ENCODE measurements at regions not wholly inside any gene's neighbourhood (a gene's known extent, or its start where the extent isn't known, plus 50 kb on each side); places are given as distances from the start of the nearest gene placed in this dataset.

- TF ChIP-seq ELK1 (IDR thresholded peaks at IDR 0.05; ENCODE audit: low read depth, low read length) (no peak), EP300 (IDR thresholded peaks at IDR 0.05) (no peak)
Measured at GRCh38 chr3:721086-721485, 371.7 kb upstream of the CNTN6 start.
